ENCODE measurements at regions not wholly inside any gene's neighbourhood (a gene's known extent, or its start where the extent isn't known, plus 50 kb on each side); places are given as distances from the start of the nearest gene placed in this dataset.

GRCh38 chr10:130655313-130656186 is 519.4 kb downstream of the GLRX3 start:
- DNase-seq (ENCODE audit: low spot score) (no peak), ATAC-seq (ENCODE audit: low FRiP score) (no peak)
- TF ChIP-seq, protein P1, sequence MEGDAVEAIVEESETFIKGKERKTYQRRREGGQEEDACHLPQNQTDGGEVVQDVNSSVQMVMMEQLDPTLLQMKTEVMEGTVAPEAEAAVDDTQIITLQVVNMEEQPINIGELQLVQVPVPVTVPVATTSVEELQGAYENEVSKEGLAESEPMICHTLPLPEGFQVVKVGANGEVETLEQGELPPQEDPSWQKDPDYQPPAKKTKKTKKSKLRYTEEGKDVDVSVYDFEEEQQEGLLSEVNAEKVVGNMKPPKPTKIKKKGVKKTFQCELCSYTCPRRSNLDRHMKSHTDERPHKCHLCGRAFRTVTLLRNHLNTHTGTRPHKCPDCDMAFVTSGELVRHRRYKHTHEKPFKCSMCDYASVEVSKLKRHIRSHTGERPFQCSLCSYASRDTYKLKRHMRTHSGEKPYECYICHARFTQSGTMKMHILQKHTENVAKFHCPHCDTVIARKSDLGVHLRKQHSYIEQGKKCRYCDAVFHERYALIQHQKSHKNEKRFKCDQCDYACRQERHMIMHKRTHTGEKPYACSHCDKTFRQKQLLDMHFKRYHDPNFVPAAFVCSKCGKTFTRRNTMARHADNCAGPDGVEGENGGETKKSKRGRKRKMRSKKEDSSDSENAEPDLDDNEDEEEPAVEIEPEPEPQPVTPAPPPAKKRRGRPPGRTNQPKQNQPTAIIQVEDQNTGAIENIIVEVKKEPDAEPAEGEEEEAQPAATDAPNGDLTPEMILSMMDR (IDR thresholded peaks at IDR 0.05): no peak

- DNase-seq (ENCODE audit: low spot score): no peak
Measured at GRCh38 chr10:130656187-130656575, 520.0 kb downstream of the GLRX3 start.

DNA sequence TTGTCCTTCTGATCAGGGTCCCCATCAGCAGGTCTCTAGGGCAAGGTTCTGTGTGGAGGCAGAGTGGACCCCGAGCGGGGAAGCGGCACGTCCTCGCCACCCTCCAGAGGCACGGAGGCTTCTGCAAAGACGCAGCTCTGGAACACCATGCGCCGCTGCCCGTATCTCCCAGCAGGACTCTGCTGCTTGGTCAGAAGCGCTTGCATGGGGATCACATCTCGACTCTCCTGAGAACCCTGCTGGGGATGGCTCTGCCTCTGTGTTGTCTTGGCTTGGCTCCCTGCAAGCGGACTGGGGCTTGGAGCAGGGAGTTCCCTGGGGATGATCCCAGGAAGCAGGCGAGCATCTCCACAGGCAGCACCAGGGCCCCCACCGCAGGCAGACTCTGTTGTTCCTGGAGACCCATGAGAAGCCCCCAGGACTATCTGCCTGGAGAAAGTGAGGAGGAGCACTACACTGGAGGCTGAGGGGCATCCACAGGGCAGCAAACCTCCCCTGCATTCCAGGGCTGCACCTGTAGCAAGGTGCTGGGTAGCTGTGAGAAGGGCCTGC is 520.5 kb downstream of the GLRX3 start:
- TF ChIP-seq, protein P1 (IDR thresholded peaks at IDR 0.05): no peak
- DNase-seq (ENCODE audit: low spot score) (no peak), ATAC-seq (ENCODE audit: low FRiP score) (no peak)

More at GRCh38 chr10:130656187-130656575, 520.0 kb downstream of the GLRX3 start:
- ATAC-seq (ENCODE audit: low FRiP score): no peak
- TF ChIP-seq, protein P1 (IDR thresholded peaks at IDR 0.05): no peak

GRCh38 chr10:130658687-130659290 is 522.6 kb downstream of the GLRX3 start:
- TF ChIP-seq, protein P1 (IDR thresholded peaks at IDR 0.05): no peak
- no peak for DNase-seq (ENCODE audit: low spot score)
- ATAC-seq (ENCODE audit: low FRiP score): no peak

DNA sequence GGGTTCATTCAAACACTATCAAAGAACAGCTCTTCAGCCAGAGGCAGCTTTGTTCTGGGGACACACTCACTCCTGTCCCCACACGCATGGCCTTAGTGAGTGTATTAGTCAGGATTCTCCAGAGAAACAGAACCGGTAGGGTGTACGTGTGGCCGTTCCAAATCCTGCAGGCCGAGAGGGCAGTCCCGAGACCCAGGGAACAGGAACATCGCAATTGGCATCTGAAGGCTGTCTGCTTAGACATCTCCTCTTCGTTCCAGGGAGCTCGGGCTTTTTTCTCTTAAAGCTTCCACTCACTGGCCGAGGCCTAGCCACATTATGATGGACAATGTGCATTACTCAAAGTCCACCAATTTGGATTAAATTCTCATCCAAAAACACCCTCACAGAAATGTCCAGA is 523.3 kb downstream of the GLRX3 start:
- ATAC-seq (ENCODE audit: low FRiP score) (no peak), DNase-seq (ENCODE audit: low spot score) (no peak)

DNA sequence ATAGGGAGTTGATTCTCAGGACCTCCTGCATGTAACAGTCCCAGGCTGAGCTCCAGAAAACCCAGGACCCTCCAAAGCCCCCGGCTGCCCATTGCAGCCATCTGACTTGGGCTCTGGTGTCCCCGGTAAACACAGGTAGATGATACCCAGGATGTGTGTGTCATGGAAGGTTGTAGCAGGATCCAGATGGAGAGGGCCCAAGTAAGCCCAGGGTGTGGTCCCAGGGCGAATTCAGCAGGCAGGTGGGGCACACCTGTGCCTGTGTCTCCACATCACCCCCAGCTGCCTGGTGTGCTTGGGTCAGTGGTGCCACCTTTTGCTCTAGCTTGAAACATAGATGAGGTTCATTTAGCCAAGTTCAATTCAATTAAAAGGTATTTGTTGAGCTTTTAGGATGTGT is 524.1 kb downstream of the GLRX3 start:
- DNase-seq (ENCODE audit: low spot score) (no peak), ATAC-seq (ENCODE audit: low FRiP score) (no peak)
- TF ChIP-seq, protein P1 (IDR thresholded peaks at IDR 0.05): no peak

More for the DNA sequence above, 523.3 kb downstream of the GLRX3 start:
- TF ChIP-seq, protein P1 (IDR thresholded peaks at IDR 0.05): no peak
